ENCODE measurements at regions not wholly inside any gene's neighbourhood (a gene's known extent, or its start where the extent isn't known, plus 50 kb on each side); places are given as distances from the start of the nearest gene placed in this dataset.

DNA sequence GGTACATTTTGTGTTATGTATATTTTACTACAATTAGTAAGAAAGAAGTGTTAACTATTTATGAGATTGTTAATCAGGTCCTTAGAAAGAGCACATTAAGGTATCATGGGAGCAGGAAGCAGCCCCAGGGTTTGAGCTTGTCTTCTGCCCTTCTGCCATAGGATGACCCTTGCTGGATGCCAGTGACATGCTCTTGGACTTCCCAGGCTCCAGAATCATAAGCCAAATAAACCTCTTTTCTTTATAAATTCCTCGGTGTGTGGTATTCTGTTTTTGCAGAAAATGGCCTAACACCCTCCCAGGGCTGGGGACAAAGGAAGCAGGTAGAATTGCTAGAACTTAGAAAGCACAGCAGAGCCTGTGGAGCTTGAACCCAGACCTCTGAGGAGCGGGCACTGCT, 164.7 kb downstream of the VRK1 start:
- Histone ChIP-seq H4K20me1 (ENCODE audit: insufficient read depth) (no peaks in the 10 kb centered on the region), H3K27ac (ENCODE audit: low read length) (no peak overlapping the region), H3K9ac (ENCODE audit: low read length) (no peak overlapping the region), H2AFZ (ENCODE audit: low read depth, low read length) (no peak overlapping the region), H3K79me2 (replicated peaks; ENCODE audit: insufficient read depth, low read length) (no peaks in the 10 kb centered on the region), H3K9me3 (ENCODE audit: low read length) (no peaks in the 10 kb centered on the region), H3K4me3 (ENCODE audit: low read length) (no peak overlapping the region), H3K27me3 (ENCODE audit: insufficient read depth, low read depth, low read length) (no peaks in the 10 kb centered on the region), H3K9me2 (ENCODE audit: insufficient read depth, low read length) (no peaks in the 10 kb centered on the region), H3K36me3 (ENCODE audit: insufficient read depth, low read length) (no peaks in the 10 kb centered on the region), H3K4me2 (ENCODE audit: low read length) (no peak overlapping the region), H3F3A (ENCODE audit: insufficient read depth, low read length, poor library complexity, severe bottlenecking) (no peaks in the 10 kb centered on the region)
- TF ChIP-seq, protein P1, sequence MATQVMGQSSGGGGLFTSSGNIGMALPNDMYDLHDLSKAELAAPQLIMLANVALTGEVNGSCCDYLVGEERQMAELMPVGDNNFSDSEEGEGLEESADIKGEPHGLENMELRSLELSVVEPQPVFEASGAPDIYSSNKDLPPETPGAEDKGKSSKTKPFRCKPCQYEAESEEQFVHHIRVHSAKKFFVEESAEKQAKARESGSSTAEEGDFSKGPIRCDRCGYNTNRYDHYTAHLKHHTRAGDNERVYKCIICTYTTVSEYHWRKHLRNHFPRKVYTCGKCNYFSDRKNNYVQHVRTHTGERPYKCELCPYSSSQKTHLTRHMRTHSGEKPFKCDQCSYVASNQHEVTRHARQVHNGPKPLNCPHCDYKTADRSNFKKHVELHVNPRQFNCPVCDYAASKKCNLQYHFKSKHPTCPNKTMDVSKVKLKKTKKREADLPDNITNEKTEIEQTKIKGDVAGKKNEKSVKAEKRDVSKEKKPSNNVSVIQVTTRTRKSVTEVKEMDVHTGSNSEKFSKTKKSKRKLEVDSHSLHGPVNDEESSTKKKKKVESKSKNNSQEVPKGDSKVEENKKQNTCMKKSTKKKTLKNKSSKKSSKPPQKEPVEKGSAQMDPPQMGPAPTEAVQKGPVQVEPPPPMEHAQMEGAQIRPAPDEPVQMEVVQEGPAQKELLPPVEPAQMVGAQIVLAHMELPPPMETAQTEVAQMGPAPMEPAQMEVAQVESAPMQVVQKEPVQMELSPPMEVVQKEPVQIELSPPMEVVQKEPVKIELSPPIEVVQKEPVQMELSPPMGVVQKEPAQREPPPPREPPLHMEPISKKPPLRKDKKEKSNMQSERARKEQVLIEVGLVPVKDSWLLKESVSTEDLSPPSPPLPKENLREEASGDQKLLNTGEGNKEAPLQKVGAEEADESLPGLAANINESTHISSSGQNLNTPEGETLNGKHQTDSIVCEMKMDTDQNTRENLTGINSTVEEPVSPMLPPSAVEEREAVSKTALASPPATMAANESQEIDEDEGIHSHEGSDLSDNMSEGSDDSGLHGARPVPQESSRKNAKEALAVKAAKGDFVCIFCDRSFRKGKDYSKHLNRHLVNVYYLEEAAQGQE (IDR thresholded peaks at IDR 0.05; ENCODE audit: borderline replicate concordance) = no peak
- TF ChIP-seq MXI1 (conservative IDR thresholded peaks at IDR 0.05; ENCODE audit: poor library complexity, severe bottlenecking) = no peak
- TF ChIP-seq EZH2 (IDR thresholded peaks at IDR 0.05; ENCODE audit: borderline replicate concordance, insufficient read depth, low read length, poor library complexity, severe bottlenecking) = no peak
- no peak for TF ChIP-seq POLR2AphosphoS5 (IDR thresholded peaks at IDR 0.05)
- TF ChIP-seq SMC3 (conservative IDR thresholded peaks at IDR 0.05; ENCODE audit: poor library complexity) = no peak
- TF ChIP-seq RAD21 (conservative IDR thresholded peaks at IDR 0.05) = no peak
- no peak for TF ChIP-seq EP300 (conservative IDR thresholded peaks at IDR 0.05; ENCODE audit: poor library complexity, severe bottlenecking)

- Histone ChIP-seq H3K36me3 (ENCODE audit: insufficient read depth, low read length) (no peaks in the 10 kb centered on the region), H3K27ac (ENCODE audit: low read length) (no peak overlapping the region), H3K4me3 (ENCODE audit: low read length) (no peak overlapping the region), H3K9me3 (ENCODE audit: low read length) (no peaks in the 10 kb centered on the region), H2AFZ (ENCODE audit: low read depth, low read length) (no peak overlapping the region), H3K9ac (ENCODE audit: low read length) (no peak overlapping the region), H3K79me2 (replicated peaks; ENCODE audit: insufficient read depth, low read length) (no peaks in the 10 kb centered on the region), H3K4me2 (ENCODE audit: low read length) (no peak overlapping the region), H3K9me2 (ENCODE audit: insufficient read depth, low read length) (no peaks in the 10 kb centered on the region), H3F3A (ENCODE audit: insufficient read depth, low read length, poor library complexity, severe bottlenecking) (no peaks in the 10 kb centered on the region), H4K20me1 (ENCODE audit: insufficient read depth) (no peaks in the 10 kb centered on the region), H3K27me3 (ENCODE audit: insufficient read depth, low read depth, low read length) (no peaks in the 10 kb centered on the region)
- no peak for TF ChIP-seq SMC3 (conservative IDR thresholded peaks at IDR 0.05; ENCODE audit: poor library complexity)
- no peak for TF ChIP-seq CTCF (IDR thresholded peaks at IDR 0.05; ENCODE audit: poor library complexity, severe bottlenecking)
- no peak for TF ChIP-seq EP300 (conservative IDR thresholded peaks at IDR 0.05; ENCODE audit: poor library complexity, severe bottlenecking)
- no peak for TF ChIP-seq EZH2 (IDR thresholded peaks at IDR 0.05; ENCODE audit: borderline replicate concordance, insufficient read depth, low read length, poor library complexity, severe bottlenecking)
- TF ChIP-seq RAD21 (conservative IDR thresholded peaks at IDR 0.05) = no peak
- no peak for TF ChIP-seq MXI1 (conservative IDR thresholded peaks at IDR 0.05; ENCODE audit: poor library complexity, severe bottlenecking)
Observed at GRCh38 chr14:96962337-96962736, 165.2 kb downstream of the VRK1 start.

All from neural cell (in vitro differentiated cells).